ENCODE measurements at regions not wholly inside any gene's neighbourhood (a gene's known extent, or its start where the extent isn't known, plus 50 kb on each side); places are given as distances from the start of the nearest gene placed in this dataset.

GRCh38 chr13:105087945-105088344 lies 1447.5 kb downstream of the EFNB2 start:
- WGBS, 2 experiments (ENCODE audit: extremely low coverage in 2 of 2, insufficient read length in 1 of 2), result no CpG with 5 or more reads among the region's 4 CpGs
- Histone ChIP-seq H3K14ac (replicated peaks; ENCODE audit: low read depth, low read length) (no peak overlapping the region), H3K36me3 (ENCODE audit: control insufficient read depth, insufficient read depth, low read length) (no peaks in the 10 kb centered on the region), H3K27me3 (ENCODE audit: control insufficient read depth, insufficient read depth, low read length) (no peaks in the 10 kb centered on the region), H2BK20ac (ENCODE audit: low read depth, low read length) (no peak overlapping the region), H3K4me2 (ENCODE audit: low read depth, low read length) (no peak overlapping the region), H2AK9ac (replicated peaks; ENCODE audit: low read depth, low read length, poor library complexity) (no peak overlapping the region), H4K5ac (ENCODE audit: low read depth, low read length) (no peak overlapping the region), H3K79me1 (ENCODE audit: low read depth in 1 of 2, low read length in 2 of 2) (no peaks in the 10 kb centered on the region), H3K4ac (ENCODE audit: low read depth, low read length) (no peak overlapping the region), H3K27ac (ENCODE audit: insufficient read depth, low read length) (no peak overlapping the region), H2BK120ac (ENCODE audit: low read depth, low read length) (no peak overlapping the region), H3K9me3 (ENCODE audit: control insufficient read depth, insufficient read depth, low read length) (no peaks in the 10 kb centered on the region), H3K4me1 (ENCODE audit: control insufficient read depth, insufficient read depth, low read length) (no peaks in the 10 kb centered on the region), H4K20me1 (ENCODE audit: insufficient read depth, low read length) (no peaks in the 10 kb centered on the region), H2BK15ac (ENCODE audit: low read depth, low read length) (no peak overlapping the region), H3K9ac (ENCODE audit: low read depth, low read length) (no peak overlapping the region), H3K9me1 (ENCODE audit: insufficient read depth, low read length) (no peaks in the 10 kb centered on the region), H2AFZ (replicated peaks; ENCODE audit: low read length, poor library complexity) (no peak overlapping the region), H2AK5ac (ENCODE audit: low read depth, low read length) (no peak overlapping the region), H4K91ac (ENCODE audit: insufficient read depth, low read depth, low read length) (no peak overlapping the region), H4K8ac (ENCODE audit: low read depth in 2 of 2, low read length in 2 of 2) (no peak overlapping the region), H2BK5ac (ENCODE audit: low read depth, low read length, poor library complexity, severe bottlenecking) (no peak overlapping the region), H3K18ac (ENCODE audit: low read depth, low read length) (no peak overlapping the region), H3K56ac (ENCODE audit: extremely low read depth, insufficient read depth, low read length) (no peak overlapping the region), H3K23ac (ENCODE audit: low read depth, low read length) (no peak overlapping the region), H3K4me3 (ENCODE audit: insufficient read depth, low read depth, low read length) (no peak overlapping the region)
- BruUV-seq (replicated peaks), result no TSS peak
- intact Hi-C loops (cut with micrococcal nuclease), result no loop called here
- dilution Hi-C loops (cut with HindIII; ENCODE audit: low sequenced_read_pairs, unreplicated experiment), result no loop called here
- DNase-seq (no peak), ATAC-seq (ENCODE audit: low read depth) (no peak)
- in situ Hi-C loops (cut with MboI; ENCODE audit: low sequenced_read_pairs), result no loop called here
- POLR2A ChIA-PET (ENCODE audit: unreplicated experiment), result no interaction called here
- CTCF ChIA-PET, result no interaction called here
- TF ChIP-seq CEBPB (IDR thresholded peaks at IDR 0.05; ENCODE audit: low read depth, low read length), result no peak
- TF ChIP-seq RAD21 (IDR thresholded peaks at IDR 0.05; ENCODE audit: low read length), result no peak
- no peak for TF ChIP-seq ELK1 (IDR thresholded peaks at IDR 0.05; ENCODE audit: borderline replicate concordance, low read depth, low read length)
- TF ChIP-seq RCOR1 (IDR thresholded peaks at IDR 0.05; ENCODE audit: insufficient replicate concordance, low read length), result no peak
- TF ChIP-seq BHLHE40 (IDR thresholded peaks at IDR 0.05; ENCODE audit: low read depth, low read length), result no peak
- TF ChIP-seq POLR2A (IDR thresholded peaks at IDR 0.05; ENCODE audit: low read depth, low read length), result no peak
- no peak for TF ChIP-seq SMC3 (IDR thresholded peaks at IDR 0.05; ENCODE audit: low read depth, low read length)
- no peak for TF ChIP-seq MXI1 (IDR thresholded peaks at IDR 0.05; ENCODE audit: borderline replicate concordance, low read depth, low read length)

Measured in IMR-90 (cell line).